ENCODE measurements at regions not wholly inside any gene's neighbourhood (a gene's known extent, or its start where the extent isn't known, plus 50 kb on each side); places are given as distances from the start of the nearest gene placed in this dataset.
"Not testable (repeated sequence)": the region's sequence is repeated elsewhere in the genome, so short reads cannot be mapped to it uniquely, and the experiment has no call there.

DNA sequence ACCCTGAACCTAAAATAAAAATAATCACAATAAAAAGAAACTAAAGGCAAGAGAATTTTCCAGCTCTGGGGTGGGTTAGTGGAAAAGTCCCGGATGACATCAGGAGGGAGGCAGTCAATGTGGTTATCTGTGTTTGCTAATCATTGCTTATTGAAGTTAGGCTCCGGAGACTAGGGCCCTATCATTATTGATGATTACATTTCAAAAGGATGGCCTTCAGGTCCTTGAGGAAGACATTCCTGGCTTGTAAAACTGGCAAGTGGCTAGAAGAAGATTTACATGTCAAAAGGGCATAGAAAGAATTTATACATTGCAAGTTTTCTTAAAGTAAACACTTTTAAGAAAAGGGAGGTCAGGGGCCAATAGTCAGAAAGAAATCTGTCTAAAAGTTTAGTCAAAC, 123.4 kb downstream of the POSTN start:
- Histone ChIP-seq H3K9me3 (replicated peaks; ENCODE audit: low read length) (no peaks in the 10 kb centered on the region), H3K4me1 (ENCODE audit: control insufficient read depth, insufficient read depth, low read length) (peaks cover 25% of the 10 kb centered on the region), H3K9ac (ENCODE audit: low read depth, low read length) (no peak overlapping the region), H3K4me2 (ENCODE audit: low read length) (no peak overlapping the region), H3K4me3 (ENCODE audit: low read length) (no peak overlapping the region), H3K36me3 (ENCODE audit: insufficient read depth, low read length) (no peaks in the 10 kb centered on the region), H3K27me3 (ENCODE audit: control insufficient read depth, insufficient read depth, low read length) (no peaks in the 10 kb centered on the region)

DNA sequence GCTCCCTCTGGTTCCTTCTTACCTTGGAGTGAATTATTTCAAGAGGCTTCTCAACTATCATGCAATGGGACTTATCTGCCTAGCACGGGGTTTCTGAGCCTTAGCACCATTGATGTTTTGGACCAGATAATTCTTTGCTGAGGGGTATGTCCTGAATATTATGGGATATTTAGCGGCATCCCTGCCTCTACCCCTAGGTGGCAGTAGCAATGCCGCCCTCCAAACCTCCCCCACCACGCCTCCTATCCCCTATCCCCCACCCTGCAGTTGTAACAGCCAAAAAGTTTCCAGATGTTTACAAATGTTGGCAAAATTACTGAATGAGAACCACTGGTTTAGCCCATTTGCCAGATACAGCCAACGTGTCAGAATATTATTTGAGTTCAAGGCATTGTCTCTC, 125.5 kb downstream of the POSTN start:
- Histone ChIP-seq H3K4me1 (ENCODE audit: control insufficient read depth, insufficient read depth, low read length) (peaks cover 21% of the 10 kb centered on the region), H3K27me3 (ENCODE audit: control insufficient read depth, insufficient read depth, low read length) (no peaks in the 10 kb centered on the region), H3K4me2 (ENCODE audit: low read length) (no peak overlapping the region), H3K4me3 (ENCODE audit: low read length) (no peak overlapping the region), H3K9ac (ENCODE audit: low read depth, low read length) (no peak overlapping the region), H3K36me3 (ENCODE audit: insufficient read depth, low read length) (no peaks in the 10 kb centered on the region), H3K9me3 (replicated peaks; ENCODE audit: low read length) (no peaks in the 10 kb centered on the region)

DNA sequence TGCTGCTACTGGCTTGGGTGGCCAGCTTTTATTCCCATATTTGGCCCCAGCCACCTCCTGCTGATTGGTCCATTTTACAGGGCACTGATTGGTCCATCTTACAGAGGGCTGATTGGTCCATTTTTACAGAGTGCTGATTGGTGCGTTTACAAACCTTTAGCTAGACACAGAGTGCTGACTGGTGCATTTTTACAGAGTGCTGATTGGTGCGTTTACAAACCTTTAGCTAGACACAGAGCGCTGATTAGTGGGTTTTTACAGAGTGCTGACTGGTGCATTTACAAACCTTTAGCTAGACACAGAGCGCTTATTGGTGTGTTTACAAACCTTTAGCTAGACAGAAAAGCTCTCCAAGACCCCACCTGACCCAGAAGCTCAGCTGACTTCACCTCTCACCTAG, 126.3 kb downstream of the POSTN start:
- peaks cover 21% of the 10 kb centered on the region for H3K4me1 ChIP-seq (ENCODE audit: control insufficient read depth, insufficient read depth, low read length)

DNA sequence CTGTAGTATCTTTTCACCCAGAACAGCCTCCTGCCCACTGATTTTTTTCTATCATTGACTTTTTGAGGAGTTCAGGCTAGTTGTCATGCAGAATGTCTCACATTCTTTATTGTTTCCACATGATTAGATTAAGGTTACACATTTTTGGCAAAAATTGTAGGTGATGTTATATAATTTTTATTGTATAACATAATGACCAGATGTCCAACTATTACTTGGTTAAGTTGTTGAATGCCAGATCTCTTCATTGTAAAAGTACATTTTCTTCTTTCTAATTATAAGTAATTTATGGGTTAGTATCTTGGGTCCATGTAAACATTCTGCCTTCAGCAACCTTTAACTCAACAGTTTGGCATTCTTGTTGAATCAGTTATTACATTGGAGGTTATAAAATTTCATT, 138.4 kb downstream of the POSTN start:
- H3K4me1 ChIP-seq (ENCODE audit: control insufficient read depth, insufficient read depth, low read length), result peaks cover 26% of the 10 kb centered on the region
- no peak overlapping the region for H3K9ac ChIP-seq (ENCODE audit: low read depth, low read length)
- no peak overlapping the region for H3K4me2 ChIP-seq (ENCODE audit: low read length)
- no peaks in the 10 kb centered on the region for H3K9me3 ChIP-seq (replicated peaks; ENCODE audit: low read length)
- H3K36me3 ChIP-seq (ENCODE audit: insufficient read depth, low read length), result no peaks in the 10 kb centered on the region
- no peak overlapping the region for H3K4me3 ChIP-seq (ENCODE audit: low read length)
- no peaks in the 10 kb centered on the region for H3K27me3 ChIP-seq (ENCODE audit: control insufficient read depth, insufficient read depth, low read length)

More for the DNA sequence above, 126.3 kb downstream of the POSTN start:
- H3K4me2 ChIP-seq (ENCODE audit: low read length); H3K9me3 ChIP-seq (replicated peaks; ENCODE audit: low read length); H3K4me3 ChIP-seq (ENCODE audit: low read length); H3K9ac ChIP-seq (ENCODE audit: low read depth, low read length); H3K27me3 ChIP-seq (ENCODE audit: control insufficient read depth, insufficient read depth, low read length); H3K36me3 ChIP-seq (ENCODE audit: insufficient read depth, low read length): not testable (repeated sequence)

DNA sequence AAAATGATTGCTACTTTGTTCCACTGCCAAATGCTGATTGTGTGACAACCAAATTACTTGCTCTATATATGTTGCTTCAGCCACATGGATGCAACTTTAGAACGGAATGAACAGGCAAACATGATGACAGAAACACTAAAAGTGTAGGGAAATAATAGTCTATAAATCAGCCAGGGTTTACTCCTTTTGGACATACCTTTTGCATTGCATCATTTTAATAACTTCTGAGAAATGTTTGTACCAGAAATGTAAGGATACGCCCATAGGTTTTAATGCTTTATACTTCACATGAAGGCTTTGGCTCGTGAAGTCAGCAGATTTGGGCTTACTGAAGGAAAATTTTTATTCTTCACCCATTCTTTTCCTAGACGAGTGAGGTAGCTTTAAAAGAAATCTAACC, 141.0 kb downstream of the POSTN start:
- peaks cover 26% of the 10 kb centered on the region for H3K4me1 ChIP-seq (ENCODE audit: control insufficient read depth, insufficient read depth, low read length)
- H3K27me3 ChIP-seq (ENCODE audit: control insufficient read depth, insufficient read depth, low read length), result no peaks in the 10 kb centered on the region
- peak overlapping the region; percentile 0 for H3K4me2 ChIP-seq (ENCODE audit: low read length)
- no peaks in the 10 kb centered on the region for H3K36me3 ChIP-seq (ENCODE audit: insufficient read depth, low read length)
- no peaks in the 10 kb centered on the region for H3K9me3 ChIP-seq (replicated peaks; ENCODE audit: low read length)
- H3K4me3 ChIP-seq (ENCODE audit: low read length), result no peak overlapping the region
- H3K9ac ChIP-seq (ENCODE audit: low read depth, low read length), result peak overlapping the region; percentile 31

DNA sequence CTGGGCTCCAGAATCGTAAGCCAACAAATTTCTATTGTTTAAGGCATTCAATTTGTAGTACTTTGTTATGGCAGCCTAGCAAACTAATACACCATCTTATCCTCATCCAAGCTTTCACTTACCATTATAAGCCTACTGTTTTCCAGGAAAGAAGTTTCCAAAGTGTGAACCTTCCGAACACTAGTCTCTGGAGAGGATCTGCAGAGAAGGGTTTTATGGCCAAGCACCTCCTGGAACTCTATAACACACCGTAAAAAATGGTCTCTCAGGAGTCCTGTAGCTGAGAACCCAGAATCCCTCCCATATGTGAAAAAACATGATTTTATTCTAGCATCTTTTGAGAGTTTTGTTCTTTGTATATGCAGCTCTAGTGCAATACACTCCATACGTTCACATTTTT, 142.1 kb downstream of the POSTN start:
- peaks cover 33% of the 10 kb centered on the region for H3K4me1 ChIP-seq (ENCODE audit: control insufficient read depth, insufficient read depth, low read length)
- no peak overlapping the region for H3K4me3 ChIP-seq (ENCODE audit: low read length)
- H3K27me3 ChIP-seq (ENCODE audit: control insufficient read depth, insufficient read depth, low read length), result no peaks in the 10 kb centered on the region
- H3K9me3 ChIP-seq (replicated peaks; ENCODE audit: low read length), result no peaks in the 10 kb centered on the region
- no peak overlapping the region for H3K4me2 ChIP-seq (ENCODE audit: low read length)
- H3K36me3 ChIP-seq (ENCODE audit: insufficient read depth, low read length), result no peaks in the 10 kb centered on the region
- no peak overlapping the region for H3K9ac ChIP-seq (ENCODE audit: low read depth, low read length)

DNA sequence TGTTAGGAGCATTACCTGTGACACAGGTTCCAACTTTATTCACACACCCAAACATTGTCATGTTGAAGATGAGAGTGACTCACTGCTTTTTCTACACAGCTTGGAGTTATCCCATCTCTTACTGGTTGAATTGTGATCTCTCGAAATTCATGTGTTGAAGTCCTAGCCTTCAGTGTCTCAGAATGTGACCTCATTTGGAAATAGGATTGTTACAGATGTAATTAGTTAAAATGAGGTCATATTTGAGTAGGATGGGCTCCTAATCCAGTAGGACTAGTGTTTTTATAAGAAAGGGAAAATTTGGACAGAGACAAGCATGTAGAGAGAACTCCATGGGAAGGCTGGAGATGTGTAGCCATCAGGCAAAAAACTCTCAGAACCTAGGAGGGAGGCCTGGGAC, 142.5 kb downstream of the POSTN start:
- Histone ChIP-seq H3K36me3 (ENCODE audit: insufficient read depth, low read length) (no peaks in the 10 kb centered on the region), H3K4me1 (ENCODE audit: control insufficient read depth, insufficient read depth, low read length) (peaks cover 33% of the 10 kb centered on the region), H3K27me3 (ENCODE audit: control insufficient read depth, insufficient read depth, low read length) (no peaks in the 10 kb centered on the region), H3K9me3 (replicated peaks; ENCODE audit: low read length) (no peaks in the 10 kb centered on the region), H3K4me2 (ENCODE audit: low read length) (no peak overlapping the region), H3K4me3 (ENCODE audit: low read length) (no peak overlapping the region), H3K9ac (ENCODE audit: low read depth, low read length) (no peak overlapping the region)

DNA sequence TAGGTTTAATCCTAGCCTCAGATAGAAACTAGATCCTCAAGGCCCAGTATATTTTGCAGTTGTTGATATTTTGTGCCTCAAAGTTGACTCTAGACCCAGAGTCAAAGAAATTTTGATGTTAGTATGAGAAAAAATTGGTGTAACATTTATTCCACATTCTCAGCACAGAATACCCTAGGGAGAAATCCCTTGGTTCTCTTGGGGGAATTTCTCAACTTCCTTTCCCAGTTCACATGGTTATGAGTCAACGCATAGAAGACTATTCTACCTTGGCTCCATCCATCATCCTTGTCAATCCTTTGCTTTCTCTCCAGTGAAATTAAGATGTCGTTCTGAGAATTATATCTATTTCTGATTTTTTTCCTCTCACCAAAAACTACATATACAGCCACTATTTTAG, 145.3 kb downstream of the POSTN start:
- Histone ChIP-seq H3K4me3 (ENCODE audit: low read length) (no peak overlapping the region), H3K4me2 (ENCODE audit: low read length) (no peak overlapping the region), H3K27me3 (ENCODE audit: control insufficient read depth, insufficient read depth, low read length) (no peaks in the 10 kb centered on the region), H3K4me1 (ENCODE audit: control insufficient read depth, insufficient read depth, low read length) (peaks cover 26% of the 10 kb centered on the region), H3K9ac (ENCODE audit: low read depth, low read length) (no peak overlapping the region), H3K36me3 (ENCODE audit: insufficient read depth, low read length) (no peaks in the 10 kb centered on the region), H3K9me3 (replicated peaks; ENCODE audit: low read length) (no peaks in the 10 kb centered on the region)

DNA sequence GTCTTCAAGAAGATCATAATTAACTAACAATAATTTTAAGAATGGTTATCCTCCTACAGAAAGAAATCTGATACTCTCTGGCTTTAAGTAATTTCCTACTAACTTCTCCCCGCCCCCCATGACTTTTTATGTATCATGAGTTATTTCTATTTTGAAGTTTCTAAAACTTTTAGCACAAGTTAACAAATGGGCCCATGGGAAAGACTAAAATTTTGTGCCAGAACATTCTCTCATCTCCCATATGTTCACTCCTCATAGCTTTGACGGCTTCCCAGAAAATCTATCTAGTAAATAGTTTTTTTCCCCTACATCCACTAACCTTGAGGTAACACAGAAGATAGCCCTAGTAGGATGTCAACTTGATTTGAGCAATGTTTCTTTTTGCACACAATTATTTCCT, 148.3 kb downstream of the POSTN start:
- no peak overlapping the region for H3K4me2 ChIP-seq (ENCODE audit: low read length)
- H3K4me1 ChIP-seq (ENCODE audit: control insufficient read depth, insufficient read depth, low read length), result peaks cover 43% of the 10 kb centered on the region
- no peaks in the 10 kb centered on the region for H3K9me3 ChIP-seq (replicated peaks; ENCODE audit: low read length)
- no peaks in the 10 kb centered on the region for H3K27me3 ChIP-seq (ENCODE audit: control insufficient read depth, insufficient read depth, low read length)
- no peak overlapping the region for H3K9ac ChIP-seq (ENCODE audit: low read depth, low read length)
- no peaks in the 10 kb centered on the region for H3K36me3 ChIP-seq (ENCODE audit: insufficient read depth, low read length)
- no peak overlapping the region for H3K4me3 ChIP-seq (ENCODE audit: low read length)

DNA sequence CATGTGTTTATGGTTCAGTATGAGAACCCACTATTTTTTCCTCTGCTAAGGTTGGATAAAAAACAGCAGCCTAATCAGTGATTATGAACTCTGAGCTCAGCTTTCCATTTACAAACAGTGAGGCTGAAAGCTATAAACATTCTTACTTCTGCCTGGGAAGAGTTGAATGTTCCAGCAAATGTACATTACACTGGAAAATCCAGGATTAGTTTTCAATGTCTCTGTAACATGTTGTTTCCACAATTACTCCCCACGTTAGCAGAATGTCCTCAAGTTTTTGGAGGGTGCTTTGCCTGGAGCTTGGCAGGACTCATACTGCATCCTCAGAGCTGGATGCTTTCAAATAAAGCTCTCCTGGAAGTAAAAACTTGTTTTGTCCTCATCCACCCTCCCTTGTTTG, 150.4 kb downstream of the POSTN start:
- H3K36me3 ChIP-seq (ENCODE audit: insufficient read depth, low read length), result no peaks in the 10 kb centered on the region
- H3K4me2 ChIP-seq (ENCODE audit: low read length), result no peak overlapping the region
- H3K4me1 ChIP-seq (ENCODE audit: control insufficient read depth, insufficient read depth, low read length), result peaks cover 58% of the 10 kb centered on the region
- H3K9me3 ChIP-seq (replicated peaks; ENCODE audit: low read length), result no peaks in the 10 kb centered on the region
- peak overlapping the region; percentile 75 for H3K9ac ChIP-seq (ENCODE audit: low read depth, low read length)
- H3K4me3 ChIP-seq (ENCODE audit: low read length), result no peak overlapping the region
- H3K27me3 ChIP-seq (ENCODE audit: control insufficient read depth, insufficient read depth, low read length), result no peaks in the 10 kb centered on the region

DNA sequence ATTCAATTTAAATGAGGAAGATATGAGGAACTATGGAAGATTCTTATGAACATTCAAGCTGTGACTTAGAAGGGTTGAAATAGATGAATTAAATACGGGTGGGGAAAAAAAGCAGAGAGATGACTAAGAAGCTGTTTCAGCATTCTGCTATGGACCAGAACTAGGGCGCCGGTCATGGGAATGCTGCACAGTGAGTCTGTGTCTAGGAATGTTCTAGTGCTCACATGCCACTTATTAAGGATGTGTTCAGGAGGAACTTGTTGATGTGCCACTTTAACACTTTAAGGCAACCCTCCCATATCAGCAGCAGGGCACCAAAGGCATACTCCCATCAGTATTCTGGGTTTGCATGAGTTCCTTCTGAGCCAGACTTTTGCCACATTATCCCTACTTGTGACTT, 152.1 kb downstream of the POSTN start:
- Histone ChIP-seq H3K36me3 (ENCODE audit: insufficient read depth, low read length) (no peaks in the 10 kb centered on the region), H3K9me3 (replicated peaks; ENCODE audit: low read length) (no peaks in the 10 kb centered on the region), H3K4me3 (ENCODE audit: low read length) (no peak overlapping the region), H3K4me1 (ENCODE audit: control insufficient read depth, insufficient read depth, low read length) (peaks cover 55% of the 10 kb centered on the region), H3K27me3 (ENCODE audit: control insufficient read depth, insufficient read depth, low read length) (no peaks in the 10 kb centered on the region), H3K9ac (ENCODE audit: low read depth, low read length) (peak overlapping the region; percentile 75), H3K4me2 (ENCODE audit: low read length) (peak overlapping the region; percentile 41)

DNA sequence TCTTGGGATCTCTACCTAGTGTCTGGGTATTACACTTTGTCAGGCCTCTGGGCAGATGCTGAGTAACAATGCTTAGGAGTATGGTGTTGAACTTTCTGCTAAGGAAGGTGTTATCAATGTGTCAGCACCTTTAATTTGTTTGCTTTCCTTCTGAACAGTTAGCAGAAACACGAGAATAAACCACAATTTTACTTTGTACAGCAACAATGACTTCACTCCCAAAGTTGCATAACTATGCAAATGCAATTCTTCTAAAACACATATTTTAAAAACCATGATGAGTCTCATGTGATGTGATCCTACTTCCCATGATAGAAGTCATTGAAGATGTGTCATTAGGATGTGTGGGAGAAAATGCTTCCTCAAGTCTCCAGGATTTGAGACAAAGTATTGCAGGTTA, 155.0 kb downstream of the POSTN start:
- no peak overlapping the region for H3K4me2 ChIP-seq (ENCODE audit: low read length)
- H3K4me3 ChIP-seq (ENCODE audit: low read length), result no peak overlapping the region
- no peaks in the 10 kb centered on the region for H3K27me3 ChIP-seq (ENCODE audit: control insufficient read depth, insufficient read depth, low read length)
- H3K9ac ChIP-seq (ENCODE audit: low read depth, low read length), result peak overlapping the region; percentile 60
- peaks cover 49% of the 10 kb centered on the region for H3K4me1 ChIP-seq (ENCODE audit: control insufficient read depth, insufficient read depth, low read length)
- H3K9me3 ChIP-seq (replicated peaks; ENCODE audit: low read length), result no peaks in the 10 kb centered on the region
- H3K36me3 ChIP-seq (ENCODE audit: insufficient read depth, low read length), result no peaks in the 10 kb centered on the region
